SK-N-SH treated with all-trans-retinoic acid at 6 μM for 48 hours (cell line): ENCODE measurements at regions not wholly inside any gene's neighbourhood (a gene's known extent, or its start where the extent isn't known, plus 50 kb on each side); places are given as distances from the start of the nearest gene placed in this dataset.

ENCODE experiments used
- ATAC-seq: fragments of 200-7000 bp; cut with Tn5 transposase; 3 replicates; pipeline ENCODE4 v1.9.1; 2020; ENCODE audit warnings: mild to moderate bottlenecking, moderate library complexity
- ARNTL ChIP-seq: fragments of 450-650 bp; formaldehyde crosslinking; IDR thresholded peaks from 2 replicates; pipeline ENCODE4 v1.5.0; 2020; ENCODE audit warnings: low read depth, mild to moderate bottlenecking, moderate library complexity, borderline replicate concordance
- BACH2 ChIP-seq: fragments of 250-450 bp; sonication (Bioruptor Pico); IDR thresholded peaks from 2 replicates; pipeline ENCODE4 v1.9.0; 2021; ENCODE audit warnings: mild to moderate bottlenecking, borderline replicate concordance
- CREB5 ChIP-seq: fragments of 250-450 bp; sonication (Bioruptor Pico); IDR thresholded peaks from 2 replicates; pipeline ENCODE4 v1.5.1; 2020; ENCODE audit warnings: low read depth, mild to moderate bottlenecking, moderate library complexity
- CSRNP3 ChIP-seq: fragments of 250-450 bp; sonication (Bioruptor Pico); IDR thresholded peaks from 2 replicates; pipeline ENCODE4 v1.5.1; 2021; ENCODE audit warnings: mild to moderate bottlenecking, moderate library complexity
- ESRRG ChIP-seq: fragments of 250-450 bp; sonication (Bioruptor Pico); IDR thresholded peaks from 2 replicates; pipeline ENCODE4 v1.6.1; 2021; ENCODE audit warnings: mild to moderate bottlenecking
- ISL1 ChIP-seq: fragments of 250-450 bp; sonication (Bioruptor Pico); IDR thresholded peaks from 2 replicates; pipeline ENCODE4 v2.1.2; 2022; ENCODE audit warnings: mild to moderate bottlenecking, moderate library complexity
- OSR1 ChIP-seq: fragments of 250-450 bp; sonication (Bioruptor Pico); IDR thresholded peaks from 2 replicates; pipeline ENCODE4 v1.8.0; 2022; ENCODE audit warnings: moderate library complexity, mild to moderate bottlenecking, inconsistent platforms
- POU6F1 ChIP-seq: fragments of 250-450 bp; sonication (Bioruptor Pico); IDR thresholded peaks from 2 replicates; pipeline ENCODE4 v1.8.0; 2021; ENCODE audit warnings: low read depth, mild to moderate bottlenecking, moderate library complexity, borderline replicate concordance
- PPARA ChIP-seq: fragments of 250-450 bp; sonication (Bioruptor Pico); IDR thresholded peaks from 2 replicates; pipeline ENCODE4 v1.5.0; 2020; ENCODE audit warnings: mild to moderate bottlenecking, borderline replicate concordance
- RARB ChIP-seq: fragments of 250-450 bp; sonication (Bioruptor Pico); IDR thresholded peaks from 2 replicates; pipeline ENCODE4 v1.8.0; 2021; ENCODE audit warnings: mild to moderate bottlenecking, moderate library complexity
- SNAI2 ChIP-seq: fragments of 250-450 bp; sonication (Bioruptor Pico); IDR thresholded peaks from 2 replicates; pipeline ENCODE4 v1.5.0; 2020; ENCODE audit warnings: mild to moderate bottlenecking, moderate library complexity
- TOX ChIP-seq: fragments of 250-450 bp; sonication (Bioruptor Pico); IDR thresholded peaks from 2 replicates; pipeline ENCODE4 v1.8.0; 2021; ENCODE audit warnings: mild to moderate bottlenecking, moderate library complexity, borderline replicate concordance
- ZC3H10 ChIP-seq: fragments of 250-450 bp; sonication (Bioruptor Pico); IDR thresholded peaks from 2 replicates; pipeline ENCODE4 v1.5.1; 2021; ENCODE audit warnings: mild to moderate bottlenecking, moderate library complexity
- ZFP3 ChIP-seq: fragments of 250-450 bp; sonication (Bioruptor Pico); IDR thresholded peaks from 2 replicates; pipeline ENCODE4 v1.5.0; 2020; ENCODE audit warnings: mild to moderate bottlenecking, moderate library complexity
- ZFP30 ChIP-seq: fragments of 450-650 bp; formaldehyde crosslinking; IDR thresholded peaks from 2 replicates; pipeline ENCODE4 v1.5.0; 2022; ENCODE audit warnings: mild to moderate bottlenecking, moderate library complexity
- ZNF565 ChIP-seq: fragments of 450-650 bp; formaldehyde crosslinking; conservative IDR thresholded peaks from 2 replicates; pipeline ENCODE4 v1.5.0; 2020; ENCODE audit warnings: low read depth, mild to moderate bottlenecking, moderate library complexity
- ZNF70 ChIP-seq: fragments of 450-650 bp; formaldehyde crosslinking; IDR thresholded peaks from 2 replicates; pipeline ENCODE4 v1.5.0; 2020; ENCODE audit warnings: mild to moderate bottlenecking, moderate library complexity
- ZNF8 ChIP-seq: fragments of 450-650 bp; formaldehyde crosslinking; IDR thresholded peaks from 2 replicates; pipeline ENCODE4 v1.5.0; 2020; ENCODE audit warnings: mild to moderate bottlenecking, moderate library complexity
- TF ChIP-seq, protein P1 (sequence below): fragments of 250-450 bp; sonication (Bioruptor Pico); IDR thresholded peaks from 2 replicates; pipeline ENCODE4 v1.5.0; 2020; ENCODE audit warnings: mild to moderate bottlenecking, moderate library complexity
- TF ChIP-seq, protein P2 (sequence below): fragments of 250-450 bp; sonication (Bioruptor Pico); IDR thresholded peaks from 2 replicates; pipeline ENCODE4 v1.8.0; 2020; ENCODE audit warnings: mild to moderate bottlenecking, moderate library complexity, borderline replicate concordance

DNA sequence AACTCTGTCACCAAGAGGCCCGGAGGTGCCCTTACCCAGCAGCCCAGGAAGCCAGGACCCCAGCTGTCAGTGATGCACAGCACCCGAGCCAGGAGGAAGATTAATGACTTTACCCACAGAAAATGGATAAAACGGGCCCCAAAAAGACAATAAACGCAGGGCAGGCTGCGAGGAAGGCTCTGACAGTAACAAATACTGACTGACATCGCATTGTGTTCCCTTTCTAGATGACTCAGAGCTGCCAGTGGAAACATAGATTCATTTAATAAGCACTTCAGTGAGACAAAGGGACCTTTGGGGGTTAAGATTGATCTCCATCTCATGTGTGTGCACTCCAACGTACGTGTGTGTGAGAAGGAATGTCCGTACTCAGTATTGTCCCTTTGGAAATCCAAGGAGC lies 225.3 kb upstream of the PPP2R3A start:
- ATAC-seq: no peak
- no peak for TF ChIP-seq CSRNP3 (CRISPR knock-in tag)
- TF ChIP-seq ESRRG (CRISPR knock-in tag): no peak
- no peak for TF ChIP-seq OSR1 (CRISPR knock-in tag)
- TF ChIP-seq ZFP30 (CRISPR knock-in tag): no peak
- TF ChIP-seq, protein P1, sequence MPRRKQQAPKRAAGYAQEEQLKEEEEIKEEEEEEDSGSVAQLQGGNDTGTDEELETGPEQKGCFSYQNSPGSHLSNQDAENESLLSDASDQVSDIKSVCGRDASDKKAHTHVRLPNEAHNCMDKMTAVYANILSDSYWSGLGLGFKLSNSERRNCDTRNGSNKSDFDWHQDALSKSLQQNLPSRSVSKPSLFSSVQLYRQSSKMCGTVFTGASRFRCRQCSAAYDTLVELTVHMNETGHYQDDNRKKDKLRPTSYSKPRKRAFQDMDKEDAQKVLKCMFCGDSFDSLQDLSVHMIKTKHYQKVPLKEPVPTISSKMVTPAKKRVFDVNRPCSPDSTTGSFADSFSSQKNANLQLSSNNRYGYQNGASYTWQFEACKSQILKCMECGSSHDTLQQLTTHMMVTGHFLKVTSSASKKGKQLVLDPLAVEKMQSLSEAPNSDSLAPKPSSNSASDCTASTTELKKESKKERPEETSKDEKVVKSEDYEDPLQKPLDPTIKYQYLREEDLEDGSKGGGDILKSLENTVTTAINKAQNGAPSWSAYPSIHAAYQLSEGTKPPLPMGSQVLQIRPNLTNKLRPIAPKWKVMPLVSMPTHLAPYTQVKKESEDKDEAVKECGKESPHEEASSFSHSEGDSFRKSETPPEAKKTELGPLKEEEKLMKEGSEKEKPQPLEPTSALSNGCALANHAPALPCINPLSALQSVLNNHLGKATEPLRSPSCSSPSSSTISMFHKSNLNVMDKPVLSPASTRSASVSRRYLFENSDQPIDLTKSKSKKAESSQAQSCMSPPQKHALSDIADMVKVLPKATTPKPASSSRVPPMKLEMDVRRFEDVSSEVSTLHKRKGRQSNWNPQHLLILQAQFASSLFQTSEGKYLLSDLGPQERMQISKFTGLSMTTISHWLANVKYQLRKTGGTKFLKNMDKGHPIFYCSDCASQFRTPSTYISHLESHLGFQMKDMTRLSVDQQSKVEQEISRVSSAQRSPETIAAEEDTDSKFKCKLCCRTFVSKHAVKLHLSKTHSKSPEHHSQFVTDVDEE (CRISPR knock-in tag): no peak
- TF ChIP-seq ISL1 (CRISPR knock-in tag): no peak
- TF ChIP-seq BACH2 (CRISPR knock-in tag): no peak
- TF ChIP-seq ARNTL (CRISPR knock-in tag): no peak
- TF ChIP-seq ZFP3 (CRISPR knock-in tag): no peak
- no peak for TF ChIP-seq ZNF8
- TF ChIP-seq RARB (CRISPR knock-in tag): no peak
- TF ChIP-seq, protein P2, sequence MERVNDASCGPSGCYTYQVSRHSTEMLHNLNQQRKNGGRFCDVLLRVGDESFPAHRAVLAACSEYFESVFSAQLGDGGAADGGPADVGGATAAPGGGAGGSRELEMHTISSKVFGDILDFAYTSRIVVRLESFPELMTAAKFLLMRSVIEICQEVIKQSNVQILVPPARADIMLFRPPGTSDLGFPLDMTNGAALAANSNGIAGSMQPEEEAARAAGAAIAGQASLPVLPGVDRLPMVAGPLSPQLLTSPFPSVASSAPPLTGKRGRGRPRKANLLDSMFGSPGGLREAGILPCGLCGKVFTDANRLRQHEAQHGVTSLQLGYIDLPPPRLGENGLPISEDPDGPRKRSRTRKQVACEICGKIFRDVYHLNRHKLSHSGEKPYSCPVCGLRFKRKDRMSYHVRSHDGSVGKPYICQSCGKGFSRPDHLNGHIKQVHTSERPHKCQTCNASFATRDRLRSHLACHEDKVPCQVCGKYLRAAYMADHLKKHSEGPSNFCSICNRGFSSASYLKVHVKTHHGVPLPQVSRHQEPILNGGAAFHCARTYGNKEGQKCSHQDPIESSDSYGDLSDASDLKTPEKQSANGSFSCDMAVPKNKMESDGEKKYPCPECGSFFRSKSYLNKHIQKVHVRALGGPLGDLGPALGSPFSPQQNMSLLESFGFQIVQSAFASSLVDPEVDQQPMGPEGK (CRISPR knock-in tag): no peak
- TF ChIP-seq ZC3H10 (CRISPR knock-in tag): no peak
- TF ChIP-seq PPARA (CRISPR knock-in tag): no peak
- no peak for TF ChIP-seq CREB5 (CRISPR knock-in tag)
- no peak for TF ChIP-seq SNAI2
- no peak for TF ChIP-seq POU6F1 (CRISPR knock-in tag)
- TF ChIP-seq ZNF70 (CRISPR knock-in tag): no peak
- no peak for TF ChIP-seq TOX

GRCh38 chr3:135740751-135741150 lies 224.8 kb upstream of the PPP2R3A start:
- TF ChIP-seq ZNF565 (CRISPR knock-in tag): no peak
- TF ChIP-seq, all 23 proteins: peak for 0
- ATAC-seq: no peak

- TF ChIP-seq RARB (CRISPR knock-in tag) (no peak), ZNF565 (CRISPR knock-in tag) (no peak), CREB5 (CRISPR knock-in tag) (no peak)
These were observed 213.5 kb upstream of the PPP2R3A start for GRCh38 chr3:135751991-135752390.

More at GRCh38 chr3:135751991-135752390, 213.5 kb upstream of the PPP2R3A start:
- no peak for ATAC-seq
